ENCODE measurements at regions not wholly inside any gene's neighbourhood (a gene's known extent, or its start where the extent isn't known, plus 50 kb on each side); places are given as distances from the start of the nearest gene placed in this dataset.

DNA sequence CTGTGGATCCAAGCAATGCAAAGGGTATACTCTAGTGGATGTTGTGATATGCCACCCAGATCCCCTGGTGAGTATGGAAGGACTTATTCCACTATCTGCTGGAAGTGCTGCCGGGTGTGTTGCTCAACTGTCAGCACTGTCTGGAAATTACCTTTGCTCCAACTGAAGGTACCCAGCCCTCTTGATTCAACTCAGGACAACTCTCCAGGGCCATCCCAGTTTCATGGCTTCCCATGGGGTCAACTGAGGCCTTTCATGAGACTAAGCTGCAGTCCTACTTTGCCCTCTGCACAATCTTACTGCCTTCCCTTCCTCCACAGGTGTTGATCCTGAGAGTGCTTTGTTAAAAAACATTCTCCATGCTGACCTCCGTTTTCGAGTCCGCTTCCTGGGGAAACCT lies 99.8 kb downstream of the SPRY1 start:
- H3K27ac ChIP-seq: no peak overlapping the region
- TF ChIP-seq, protein P1, sequence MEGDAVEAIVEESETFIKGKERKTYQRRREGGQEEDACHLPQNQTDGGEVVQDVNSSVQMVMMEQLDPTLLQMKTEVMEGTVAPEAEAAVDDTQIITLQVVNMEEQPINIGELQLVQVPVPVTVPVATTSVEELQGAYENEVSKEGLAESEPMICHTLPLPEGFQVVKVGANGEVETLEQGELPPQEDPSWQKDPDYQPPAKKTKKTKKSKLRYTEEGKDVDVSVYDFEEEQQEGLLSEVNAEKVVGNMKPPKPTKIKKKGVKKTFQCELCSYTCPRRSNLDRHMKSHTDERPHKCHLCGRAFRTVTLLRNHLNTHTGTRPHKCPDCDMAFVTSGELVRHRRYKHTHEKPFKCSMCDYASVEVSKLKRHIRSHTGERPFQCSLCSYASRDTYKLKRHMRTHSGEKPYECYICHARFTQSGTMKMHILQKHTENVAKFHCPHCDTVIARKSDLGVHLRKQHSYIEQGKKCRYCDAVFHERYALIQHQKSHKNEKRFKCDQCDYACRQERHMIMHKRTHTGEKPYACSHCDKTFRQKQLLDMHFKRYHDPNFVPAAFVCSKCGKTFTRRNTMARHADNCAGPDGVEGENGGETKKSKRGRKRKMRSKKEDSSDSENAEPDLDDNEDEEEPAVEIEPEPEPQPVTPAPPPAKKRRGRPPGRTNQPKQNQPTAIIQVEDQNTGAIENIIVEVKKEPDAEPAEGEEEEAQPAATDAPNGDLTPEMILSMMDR (conservative IDR thresholded peaks at IDR 0.05): no peak
- no peak for TF ChIP-seq ZFX (IDR thresholded peaks at IDR 0.05)

- no peak overlapping the region for H3K27ac ChIP-seq
- TF ChIP-seq, protein P1 (conservative IDR thresholded peaks at IDR 0.05): no peak
- no peak for TF ChIP-seq ZFX (IDR thresholded peaks at IDR 0.05)
Observed at GRCh38 chr4:123497340-123497739, 100.7 kb downstream of the SPRY1 start.

DNA sequence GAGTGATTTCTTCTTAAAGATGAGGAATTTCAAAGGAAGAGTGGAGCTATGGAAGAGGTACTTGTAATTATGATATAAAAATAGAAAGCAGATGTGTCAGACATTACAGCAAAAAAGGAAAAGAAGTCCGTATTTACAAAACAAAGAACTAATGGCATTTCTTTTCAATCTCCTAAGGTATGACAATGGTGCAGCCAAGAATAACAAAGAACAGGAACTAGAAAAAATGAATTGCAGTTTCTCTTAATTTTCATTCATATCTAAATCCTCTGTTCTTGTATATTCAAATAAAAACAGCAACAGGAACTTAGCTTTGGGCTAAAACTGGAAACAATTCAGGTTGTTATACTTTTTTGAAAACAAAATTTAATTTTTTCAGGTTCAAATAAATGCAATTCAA lies 105.1 kb downstream of the SPRY1 start:
- TF ChIP-seq, protein P1 (conservative IDR thresholded peaks at IDR 0.05): no peak
- TF ChIP-seq ZFX (IDR thresholded peaks at IDR 0.05): no peak
- H3K27ac ChIP-seq: no peak overlapping the region

GRCh38 chr4:123503698-123504363 lies 107.2 kb downstream of the SPRY1 start:
- TF ChIP-seq, protein P1 (conservative IDR thresholded peaks at IDR 0.05): no peak
- TF ChIP-seq ZFX (IDR thresholded peaks at IDR 0.05): no peak
- no peak overlapping the region for H3K27ac ChIP-seq

- TF ChIP-seq, protein P1 (conservative IDR thresholded peaks at IDR 0.05): no peak
- no peak for TF ChIP-seq ZFX (IDR thresholded peaks at IDR 0.05)
- no peak overlapping the region for H3K27ac ChIP-seq
Observed at GRCh38 chr4:123505095-123506010, 108.8 kb downstream of the SPRY1 start.

DNA sequence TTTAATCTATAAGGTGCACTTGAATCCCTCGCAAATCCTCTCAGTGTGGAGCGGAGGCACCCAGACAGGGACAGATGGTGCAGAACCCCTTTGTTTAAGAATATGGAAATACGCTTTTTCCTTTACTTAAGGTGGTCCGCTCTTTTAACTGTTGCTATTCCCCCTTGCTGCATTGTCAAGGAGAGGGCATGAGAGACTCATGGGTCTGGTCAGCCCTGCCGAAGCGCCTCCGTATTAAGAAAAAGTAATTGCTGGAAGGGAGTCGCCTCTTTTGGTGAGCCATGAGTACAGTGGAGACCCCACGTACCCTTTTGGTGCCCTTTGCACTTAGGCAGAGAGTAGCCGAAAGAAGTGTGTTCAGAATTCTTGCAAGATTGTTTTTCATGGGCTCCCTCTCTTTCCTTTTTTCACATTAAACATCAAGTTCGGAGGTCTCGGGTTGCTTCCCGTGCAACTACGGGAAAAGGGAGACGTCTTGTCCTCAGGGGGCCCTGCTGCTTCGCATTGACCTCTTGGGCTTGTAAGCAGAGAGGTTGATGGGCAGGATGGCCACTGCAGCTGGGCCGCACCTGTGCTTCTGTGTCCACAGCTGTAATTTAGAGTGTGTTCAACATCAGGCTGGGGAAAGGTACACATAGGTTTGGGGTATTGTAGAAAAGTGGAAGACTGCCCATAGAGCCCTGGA lies 109.6 kb downstream of the SPRY1 start:
- no peak for TF ChIP-seq ZFX (IDR thresholded peaks at IDR 0.05)
- TF ChIP-seq, protein P1 (conservative IDR thresholded peaks at IDR 0.05): no peak

More for the DNA sequence above, 109.6 kb downstream of the SPRY1 start:
- no peak overlapping the region for H3K27ac ChIP-seq
